Stimulated activated CD4-positive, alpha-beta T cell treated with anti-CD3 and anti-CD28 coated beads, Interleukin-2, amount 100 ng/mL, for 4 hours (primary cell): ENCODE measurements at regions not wholly inside any gene's neighbourhood (a gene's known extent, or its start where the extent isn't known, plus 50 kb on each side); places are given as distances from the start of the nearest gene placed in this dataset.
"Not testable (repeated sequence)": the region's sequence is repeated elsewhere in the genome, so short reads cannot be mapped to it uniquely, and the experiment has no call there.

Source experiments
- DNase-seq: peaks from one replicate; pipeline ENCODE4 v3.0.0-alpha.2; 2020; ENCODE audit warnings: low read depth

- DNase-seq = no peak
Measured at GRCh38 chr2:176976736-176977685, 235.6 kb upstream of the HNRNPA3 start.

GRCh38 chr2:176978921-176979320 lies 233.7 kb upstream of the HNRNPA3 start:
- no peak for DNase-seq

- DNase-seq = no peak
Measured at GRCh38 chr2:176979981-176980710, 232.4 kb upstream of the HNRNPA3 start.

GRCh38 chr2:176984987-176985386 lies 227.6 kb upstream of the HNRNPA3 start:
- no peak for DNase-seq

- DNase-seq = no peak
Measured at GRCh38 chr2:176985871-176986270, 226.7 kb upstream of the HNRNPA3 start.

- no peak for DNase-seq
Measured at GRCh38 chr2:176986487-176986886, 226.1 kb upstream of the HNRNPA3 start.

GRCh38 chr2:176991411-176991810 lies 221.2 kb upstream of the HNRNPA3 start:
- no peak for DNase-seq

GRCh38 chr2:176997074-176997791 lies 215.4 kb upstream of the HNRNPA3 start:
- DNase-seq = no peak

GRCh38 chr2:176997792-176998169 lies 214.8 kb upstream of the HNRNPA3 start:
- DNase-seq = no peak

GRCh38 chr2:176999301-176999700 lies 213.3 kb upstream of the HNRNPA3 start:
- DNase-seq = no peak

- no peak for DNase-seq
Measured at GRCh38 chr2:177000061-177000714, 212.4 kb upstream of the HNRNPA3 start.

- no peak for DNase-seq
Measured at GRCh38 chr2:177000715-177001072, 211.9 kb upstream of the HNRNPA3 start.

GRCh38 chr2:177001334-177001733 lies 211.3 kb upstream of the HNRNPA3 start:
- DNase-seq = no peak

- DNase-seq = no peak
Measured at GRCh38 chr2:177002983-177003382, 209.6 kb upstream of the HNRNPA3 start.

GRCh38 chr2:177007726-177008125 lies 204.9 kb upstream of the HNRNPA3 start:
- not testable (repeated sequence) for DNase-seq

GRCh38 chr2:177008662-177009061 lies 203.9 kb upstream of the HNRNPA3 start:
- DNase-seq = not testable (repeated sequence)

- DNase-seq = no peak
Measured at GRCh38 chr2:177010146-177010545, 202.4 kb upstream of the HNRNPA3 start.

GRCh38 chr2:177010861-177011260 lies 201.7 kb upstream of the HNRNPA3 start:
- DNase-seq = no peak

- no peak for DNase-seq
Measured at GRCh38 chr2:177014946-177015345, 197.6 kb upstream of the HNRNPA3 start.

- no peak for DNase-seq
Measured at GRCh38 chr2:177015356-177015923, 197.2 kb upstream of the HNRNPA3 start.

GRCh38 chr2:177020524-177021119 lies 192.0 kb upstream of the HNRNPA3 start:
- DNase-seq = no peak
